ENCODE measurements at regions not wholly inside any gene's neighbourhood (a gene's known extent, or its start where the extent isn't known, plus 50 kb on each side); places are given as distances from the start of the nearest gene placed in this dataset.

DNA sequence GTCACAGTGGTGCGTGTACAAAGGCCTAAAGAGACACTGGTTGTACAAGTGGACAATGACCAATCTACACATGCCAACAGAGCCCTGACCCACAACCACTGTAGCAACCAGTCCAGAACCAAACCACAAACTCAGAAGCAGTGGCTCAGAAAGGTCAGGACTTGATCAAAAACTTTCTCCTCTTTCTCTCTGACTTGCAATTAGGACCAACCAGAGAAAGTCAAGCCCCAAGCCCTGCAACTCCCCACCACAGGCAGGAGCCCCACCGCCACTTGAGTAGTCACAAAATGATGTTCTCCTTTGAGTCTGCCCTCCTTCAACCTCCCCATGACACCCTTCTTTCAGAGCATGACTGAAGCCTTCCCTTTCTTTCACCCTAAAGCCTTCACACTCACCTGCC lies 291.8 kb downstream of the CDH10 start:
- no peak for ATAC-seq
- Histone ChIP-seq H3K4me2 (ENCODE audit: insufficient read depth, low read length) (no peak overlapping the region), H3K9me3 (replicated peaks; ENCODE audit: control insufficient read depth, insufficient read depth, low read depth, low read length) (no peaks in the 10 kb centered on the region), H2AFZ (ENCODE audit: low read depth, low read length) (no peak overlapping the region), H3K4me3 (no peak overlapping the region), H4K20me1 (replicated peaks; ENCODE audit: control insufficient read depth, insufficient read depth, low read length) (no peaks in the 10 kb centered on the region), H3K9me1 (ENCODE audit: control insufficient read depth, insufficient read depth, low read length) (no peaks in the 10 kb centered on the region), H3K4me1 (replicated peaks in 1 of 2; ENCODE audit: control insufficient read depth in 2 of 2, insufficient read depth in 2 of 2, low read length in 2 of 2) (no peaks in the 10 kb centered on the region), H3K27me3 (ENCODE audit: control insufficient read depth in 2 of 2, insufficient read depth in 2 of 2, low read length in 2 of 2) (no peaks in the 10 kb centered on the region), H3K9ac (ENCODE audit: insufficient read depth in 1 of 2, low read depth in 2 of 2, low read length in 2 of 2) (no peak overlapping the region), H3K79me2 (ENCODE audit: control insufficient read depth, insufficient read depth, low read length) (no peaks in the 10 kb centered on the region), H3K36me3 (ENCODE audit: control insufficient read depth, insufficient read depth, low read length) (no peaks in the 10 kb centered on the region), H3K27ac (ENCODE audit: extremely low read depth, low read depth, low read length) (no peak overlapping the region)
- in situ Hi-C loops (cut with MboI): no loop called here
- intact Hi-C loops (cut with micrococcal nuclease): no loop called here
- CTCF ChIA-PET (ENCODE audit: low intra/inter-chr PET ratio): no interaction called here
- TF ChIP-seq ATF4 (CRISPR knock-in tag; IDR thresholded peaks at IDR 0.05) (no peak), ETV1 (tag; conservative IDR thresholded peaks at IDR 0.05; ENCODE audit: low read depth) (no peak), MEF2A (IDR thresholded peaks at IDR 0.05; ENCODE audit: control insufficient read depth, low read depth, low read length) (no peak), HNRNPH1 (optimal IDR thresholded peaks at IDR 0.05; ENCODE audit: low read depth, low read length) (no peak)
- BruUV-seq (replicated peaks): no TSS peak
- 3% methylated on average over 2 of the region's 2 CpGs for WGBS (ENCODE audit: insufficient coverage, low coverage, missing lambda C conversion rate)
- POLR2A ChIA-PET: no interaction called here
- DNase-seq (ENCODE audit: extremely low read depth in 1 of 4, low spot score in 3 of 4): no peak
- no peak for FAIRE-seq

DNA sequence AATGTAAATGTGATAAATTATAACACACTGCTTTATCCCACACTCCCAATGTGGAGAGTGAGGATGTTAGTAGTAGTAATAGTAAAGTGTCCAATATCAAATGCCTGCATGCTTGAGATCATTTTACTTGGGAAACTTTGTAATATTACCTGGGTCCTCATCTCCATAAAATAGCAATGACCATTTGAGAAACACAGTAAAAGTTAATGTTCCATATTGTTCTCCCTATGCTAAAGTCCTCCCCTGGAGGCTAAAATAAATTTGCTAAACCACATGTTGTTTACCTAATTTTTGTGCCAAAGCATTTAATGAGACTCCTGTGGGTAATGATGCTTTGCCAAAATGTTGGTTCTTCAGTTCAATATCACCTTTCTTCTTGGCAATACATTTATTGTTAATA lies 291.2 kb downstream of the CDH10 start:
- Histone ChIP-seq H3K79me2 (ENCODE audit: control insufficient read depth, insufficient read depth, low read length) (no peaks in the 10 kb centered on the region), H3K4me1 (replicated peaks in 1 of 2; ENCODE audit: control insufficient read depth in 2 of 2, insufficient read depth in 2 of 2, low read length in 2 of 2) (no peaks in the 10 kb centered on the region), H3K27me3 (ENCODE audit: control insufficient read depth in 2 of 2, insufficient read depth in 2 of 2, low read length in 2 of 2) (no peaks in the 10 kb centered on the region), H3K4me2 (ENCODE audit: insufficient read depth, low read length) (no peak overlapping the region), H3K9me3 (replicated peaks; ENCODE audit: control insufficient read depth, insufficient read depth, low read depth, low read length) (no peaks in the 10 kb centered on the region), H3K36me3 (ENCODE audit: control insufficient read depth, insufficient read depth, low read length) (no peaks in the 10 kb centered on the region), H3K9ac (ENCODE audit: insufficient read depth in 1 of 2, low read depth in 2 of 2, low read length in 2 of 2) (no peak overlapping the region), H3K4me3 (no peak overlapping the region), H3K9me1 (ENCODE audit: control insufficient read depth, insufficient read depth, low read length) (no peaks in the 10 kb centered on the region), H3K27ac (ENCODE audit: extremely low read depth, low read depth, low read length) (no peak overlapping the region), H2AFZ (ENCODE audit: low read depth, low read length) (no peak overlapping the region), H4K20me1 (replicated peaks; ENCODE audit: control insufficient read depth, insufficient read depth, low read length) (no peaks in the 10 kb centered on the region)
- POLR2A ChIA-PET: no interaction called here
- no TSS peak for BruUV-seq (replicated peaks)
- FAIRE-seq (no peak), ATAC-seq (no peak), DNase-seq (ENCODE audit: extremely low read depth in 1 of 4, low spot score in 3 of 4) (no peak)
- intact Hi-C loops (cut with micrococcal nuclease) (no loop called here), in situ Hi-C loops (cut with MboI) (no loop called here)
- CTCF ChIA-PET (ENCODE audit: low intra/inter-chr PET ratio): no interaction called here
- TF ChIP-seq ZNF384 (IDR thresholded peaks at IDR 0.05; ENCODE audit: low read depth, low read length): no peak
- TF ChIP-seq XRCC4 (IDR thresholded peaks at IDR 0.05; ENCODE audit: extremely low read depth, insufficient read depth, insufficient read length): no peak
- no peak for TF ChIP-seq POLR2AphosphoS5 (IDR thresholded peaks at IDR 0.05; ENCODE audit: control insufficient read depth, insufficient read depth, low read depth, low read length)
- no peak for TF ChIP-seq DLX4 (CRISPR knock-in tag; IDR thresholded peaks at IDR 0.05)
- TF ChIP-seq, protein P1, sequence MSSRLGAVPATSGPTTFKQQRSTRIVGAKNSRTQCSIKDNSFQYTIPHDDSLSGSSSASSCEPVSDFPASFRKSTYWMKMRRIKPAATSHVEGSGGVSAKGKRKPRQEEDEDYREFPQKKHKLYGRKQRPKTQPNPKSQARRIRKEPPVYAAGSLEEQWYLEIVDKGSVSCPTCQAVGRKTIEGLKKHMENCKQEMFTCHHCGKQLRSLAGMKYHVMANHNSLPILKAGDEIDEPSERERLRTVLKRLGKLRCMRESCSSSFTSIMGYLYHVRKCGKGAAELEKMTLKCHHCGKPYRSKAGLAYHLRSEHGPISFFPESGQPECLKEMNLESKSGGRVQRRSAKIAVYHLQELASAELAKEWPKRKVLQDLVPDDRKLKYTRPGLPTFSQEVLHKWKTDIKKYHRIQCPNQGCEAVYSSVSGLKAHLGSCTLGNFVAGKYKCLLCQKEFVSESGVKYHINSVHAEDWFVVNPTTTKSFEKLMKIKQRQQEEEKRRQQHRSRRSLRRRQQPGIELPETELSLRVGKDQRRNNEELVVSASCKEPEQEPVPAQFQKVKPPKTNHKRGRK (tag; IDR thresholded peaks at IDR 0.05): no peak
